ENCODE measurements at regions not wholly inside any gene's neighbourhood (a gene's known extent, or its start where the extent isn't known, plus 50 kb on each side); places are given as distances from the start of the nearest gene placed in this dataset.

GRCh38 chr20:19820555-19821211, 62.6 kb downstream of the RIN2 start:
- Histone ChIP-seq H3K9me3 (no peaks in the 10 kb centered on the region), H3K36me3 (no peaks in the 10 kb centered on the region), H3K27me3 (no peaks in the 10 kb centered on the region), H3K4me3 (no peak overlapping the region), H3K4me1 (peaks cover 6 to 9% of the 10 kb centered on the region in 2 donors), H3K27ac (no peak overlapping the region)
- intact Hi-C loops (cut with DNase I), result no loop called here
- no peak for TF ChIP-seq CTCF (IDR thresholded peaks at IDR 0.05)
- DNase-seq (ENCODE audit: low spot score in 2 of 2), result no peak

GRCh38 chr20:19821606-19822005, 63.5 kb downstream of the RIN2 start:
- no peak for TF ChIP-seq CTCF (IDR thresholded peaks at IDR 0.05)
- H3K27ac ChIP-seq, result no peak overlapping the region
- H3K9me3 ChIP-seq, result no peaks in the 10 kb centered on the region
- no peaks in the 10 kb centered on the region for H3K27me3 ChIP-seq
- no peak for DNase-seq (ENCODE audit: low spot score in 2 of 2)
- intact Hi-C loops (cut with DNase I), result no loop called here
- no peaks in the 10 kb centered on the region for H3K36me3 ChIP-seq
- no peaks in the 10 kb centered on the region for H3K4me1 ChIP-seq
- no peak overlapping the region for H3K4me3 ChIP-seq

- intact Hi-C loops (cut with DNase I), result no loop called here
- Histone ChIP-seq H3K27ac (no peak overlapping the region), H3K36me3 (no peaks in the 10 kb centered on the region), H3K9me3 (no peaks in the 10 kb centered on the region), H3K4me3 (no peak overlapping the region), H3K4me1 (no peaks in the 10 kb centered on the region), H3K27me3 (no peaks in the 10 kb centered on the region)
- no peak for DNase-seq (ENCODE audit: low spot score in 2 of 2)
- no peak for TF ChIP-seq CTCF (IDR thresholded peaks at IDR 0.05)
Measured at GRCh38 chr20:19823216-19823615, 65.2 kb downstream of the RIN2 start.

- intact Hi-C loops (cut with DNase I), result no loop called here
- no peak for TF ChIP-seq CTCF (IDR thresholded peaks at IDR 0.05)
Measured at GRCh38 chr20:19823971-19824370, 65.9 kb downstream of the RIN2 start.

GRCh38 chr20:19824861-19825260, 66.8 kb downstream of the RIN2 start:
- Histone ChIP-seq H3K27me3 (no peaks in the 10 kb centered on the region), H3K27ac (no peak overlapping the region), H3K9me3 (no peaks in the 10 kb centered on the region), H3K4me3 (no peak overlapping the region), H3K4me1 (no peaks in the 10 kb centered on the region), H3K36me3 (no peaks in the 10 kb centered on the region)
- DNase-seq (ENCODE audit: low spot score in 2 of 2), result no peak
- no peak for TF ChIP-seq CTCF (IDR thresholded peaks at IDR 0.05)
- intact Hi-C loops (cut with DNase I), result no loop called here

More at GRCh38 chr20:19823971-19824370, 65.9 kb downstream of the RIN2 start:
- no peaks in the 10 kb centered on the region for H3K4me1 ChIP-seq
- no peak overlapping the region for H3K27ac ChIP-seq
- no peak overlapping the region for H3K4me3 ChIP-seq
- H3K9me3 ChIP-seq, result no peaks in the 10 kb centered on the region
- H3K27me3 ChIP-seq, result no peaks in the 10 kb centered on the region
- H3K36me3 ChIP-seq, result no peaks in the 10 kb centered on the region
- no peak for DNase-seq (ENCODE audit: low spot score in 2 of 2)
